ENCODE measurements at regions not wholly inside any gene's neighbourhood (a gene's known extent, or its start where the extent isn't known, plus 50 kb on each side); places are given as distances from the start of the nearest gene placed in this dataset.

DNA sequence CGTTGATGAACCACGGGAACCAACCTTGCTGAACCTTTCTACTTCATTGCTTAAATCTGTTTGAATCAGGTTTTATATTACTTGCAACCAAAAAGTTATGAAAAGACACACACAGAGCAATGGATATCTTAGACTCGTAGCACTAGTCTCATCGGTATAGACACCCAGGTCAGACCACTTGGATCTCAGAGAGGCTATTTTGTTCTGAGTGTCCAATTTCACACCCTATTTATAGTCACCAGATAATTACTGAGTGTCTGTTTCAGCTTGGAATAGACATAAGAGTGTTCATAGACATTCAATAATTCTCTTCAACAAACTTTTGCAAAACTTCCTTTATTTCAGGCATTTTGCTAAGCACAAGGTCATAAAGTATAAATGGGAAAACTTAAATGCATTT, 145.4 kb upstream of the EGFLAM start:
- TF ChIP-seq CTCF (IDR thresholded peaks at IDR 0.05) = no peak
- TF ChIP-seq EP300 (IDR thresholded peaks at IDR 0.05) = no peak
- no peak for TF ChIP-seq POLR2A (IDR thresholded peaks at IDR 0.05)
